SK-N-SH treated with all-trans-retinoic acid at 6 μM for 48 hours (cell line): ENCODE measurements at regions not wholly inside any gene's neighbourhood (a gene's known extent, or its start where the extent isn't known, plus 50 kb on each side); places are given as distances from the start of the nearest gene placed in this dataset.
A peak's percentile ranks its signal among the peaks of the same experiment; 100 is the strongest.

Source experiments
- ATAC-seq: fragments of 200-7000 bp; cut with Tn5 transposase; 3 replicates; pipeline ENCODE4 v1.9.1; 2020; ENCODE audit warnings: mild to moderate bottlenecking, moderate library complexity
- ARNTL ChIP-seq: fragments of 450-650 bp; formaldehyde crosslinking; IDR thresholded peaks from 2 replicates; pipeline ENCODE4 v1.5.0; 2020; ENCODE audit warnings: low read depth, mild to moderate bottlenecking, moderate library complexity, borderline replicate concordance
- CREB5 ChIP-seq: fragments of 250-450 bp; sonication (Bioruptor Pico); IDR thresholded peaks from 2 replicates; pipeline ENCODE4 v1.5.1; 2020; ENCODE audit warnings: low read depth, mild to moderate bottlenecking, moderate library complexity
- CSDC2 ChIP-seq: fragments of 250-450 bp; sonication (Bioruptor Pico); IDR thresholded peaks from 2 replicates; pipeline ENCODE4 v1.5.0; 2020; ENCODE audit warnings: mild to moderate bottlenecking, moderate library complexity
- CSRNP3 ChIP-seq: fragments of 250-450 bp; sonication (Bioruptor Pico); IDR thresholded peaks from 2 replicates; pipeline ENCODE4 v1.5.1; 2021; ENCODE audit warnings: mild to moderate bottlenecking, moderate library complexity
- ESRRG ChIP-seq: fragments of 250-450 bp; sonication (Bioruptor Pico); IDR thresholded peaks from 2 replicates; pipeline ENCODE4 v1.6.1; 2021; ENCODE audit warnings: mild to moderate bottlenecking
- GLIS3 ChIP-seq: fragments of 250-450 bp; sonication (Bioruptor Pico); IDR thresholded peaks from 2 replicates; pipeline ENCODE4 v1.5.0; 2020; ENCODE audit warnings: mild to moderate bottlenecking, moderate library complexity
- ISL1 ChIP-seq: fragments of 250-450 bp; sonication (Bioruptor Pico); IDR thresholded peaks from 2 replicates; pipeline ENCODE4 v2.1.2; 2022; ENCODE audit warnings: mild to moderate bottlenecking, moderate library complexity
- OSR1 ChIP-seq: fragments of 250-450 bp; sonication (Bioruptor Pico); IDR thresholded peaks from 2 replicates; pipeline ENCODE4 v1.8.0; 2022; ENCODE audit warnings: moderate library complexity, mild to moderate bottlenecking, inconsistent platforms
- PATZ1 ChIP-seq: fragments of 250-450 bp; sonication (Bioruptor Pico); IDR thresholded peaks from 2 replicates; pipeline ENCODE4 v1.8.0; 2020; ENCODE audit warnings: mild to moderate bottlenecking, moderate library complexity, borderline replicate concordance
- POU6F1 ChIP-seq: fragments of 250-450 bp; sonication (Bioruptor Pico); IDR thresholded peaks from 2 replicates; pipeline ENCODE4 v1.8.0; 2021; ENCODE audit warnings: low read depth, mild to moderate bottlenecking, moderate library complexity, borderline replicate concordance
- PPARA ChIP-seq: fragments of 250-450 bp; sonication (Bioruptor Pico); IDR thresholded peaks from 2 replicates; pipeline ENCODE4 v1.5.0; 2020; ENCODE audit warnings: mild to moderate bottlenecking, borderline replicate concordance
- RARB ChIP-seq: fragments of 250-450 bp; sonication (Bioruptor Pico); IDR thresholded peaks from 2 replicates; pipeline ENCODE4 v1.8.0; 2021; ENCODE audit warnings: mild to moderate bottlenecking, moderate library complexity
- SNAI2 ChIP-seq: fragments of 250-450 bp; sonication (Bioruptor Pico); IDR thresholded peaks from 2 replicates; pipeline ENCODE4 v1.5.0; 2020; ENCODE audit warnings: mild to moderate bottlenecking, moderate library complexity
- TCF4 ChIP-seq: fragments of 250-450 bp; sonication (Bioruptor Pico); IDR thresholded peaks from 2 replicates; pipeline ENCODE4 v1.8.0; 2021; ENCODE audit warnings: mild to moderate bottlenecking, moderate library complexity, borderline replicate concordance
- ZC3H10 ChIP-seq: fragments of 250-450 bp; sonication (Bioruptor Pico); IDR thresholded peaks from 2 replicates; pipeline ENCODE4 v1.5.1; 2021; ENCODE audit warnings: mild to moderate bottlenecking, moderate library complexity
- ZFP3 ChIP-seq: fragments of 250-450 bp; sonication (Bioruptor Pico); IDR thresholded peaks from 2 replicates; pipeline ENCODE4 v1.5.0; 2020; ENCODE audit warnings: mild to moderate bottlenecking, moderate library complexity
- ZFP30 ChIP-seq: fragments of 450-650 bp; formaldehyde crosslinking; IDR thresholded peaks from 2 replicates; pipeline ENCODE4 v1.5.0; 2022; ENCODE audit warnings: mild to moderate bottlenecking, moderate library complexity
- ZNF565 ChIP-seq: fragments of 450-650 bp; formaldehyde crosslinking; conservative IDR thresholded peaks from 2 replicates; pipeline ENCODE4 v1.5.0; 2020; ENCODE audit warnings: low read depth, mild to moderate bottlenecking, moderate library complexity
- ZNF70 ChIP-seq: fragments of 450-650 bp; formaldehyde crosslinking; IDR thresholded peaks from 2 replicates; pipeline ENCODE4 v1.5.0; 2020; ENCODE audit warnings: mild to moderate bottlenecking, moderate library complexity
- ZNF8 ChIP-seq: fragments of 450-650 bp; formaldehyde crosslinking; IDR thresholded peaks from 2 replicates; pipeline ENCODE4 v1.5.0; 2020; ENCODE audit warnings: mild to moderate bottlenecking, moderate library complexity

GRCh38 chr6:95203153-95203754 lies 374.1 kb upstream of the MANEA start:
- peak; percentile 92 for ATAC-seq
- TF ChIP-seq ZNF70 (CRISPR knock-in tag) = no peak
- TF ChIP-seq ZFP30 (CRISPR knock-in tag) = no peak
- no peak for TF ChIP-seq ZNF8 (CRISPR knock-in tag)
- no peak for TF ChIP-seq GLIS3 (CRISPR knock-in tag)
- TF ChIP-seq ZNF565 = no peak

- TF ChIP-seq TCF4 (CRISPR knock-in tag) = no peak
- no peak for TF ChIP-seq RARB (CRISPR knock-in tag)
- no peak for TF ChIP-seq ZFP30 (CRISPR knock-in tag)
- TF ChIP-seq POU6F1 (CRISPR knock-in tag) = no peak
- TF ChIP-seq ZNF565 = no peak
- no peak for TF ChIP-seq ZNF8 (CRISPR knock-in tag)
- TF ChIP-seq ARNTL (CRISPR knock-in tag) = no peak
- TF ChIP-seq CREB5 = no peak
- TF ChIP-seq GLIS3 (CRISPR knock-in tag) = no peak
- TF ChIP-seq ESRRG (CRISPR knock-in tag) = no peak
- no peak for TF ChIP-seq OSR1 (CRISPR knock-in tag)
- TF ChIP-seq PPARA (CRISPR knock-in tag) = no peak
- TF ChIP-seq CSDC2 (CRISPR knock-in tag) = no peak
- no peak for ATAC-seq
Observed at GRCh38 chr6:95204178-95204577, 373.2 kb upstream of the MANEA start.

GRCh38 chr6:95208621-95209020 lies 368.7 kb upstream of the MANEA start:
- ATAC-seq = no peak
- TF ChIP-seq PATZ1 (CRISPR knock-in tag) (no peak), GLIS3 (CRISPR knock-in tag) (no peak), OSR1 (CRISPR knock-in tag) (no peak), ARNTL (CRISPR knock-in tag) (no peak), ZNF70 (CRISPR knock-in tag) (no peak), TCF4 (CRISPR knock-in tag) (no peak), ZFP30 (CRISPR knock-in tag) (no peak), POU6F1 (CRISPR knock-in tag) (no peak), ZC3H10 (CRISPR knock-in tag) (no peak), CSDC2 (CRISPR knock-in tag) (no peak), PPARA (CRISPR knock-in tag) (no peak), SNAI2 (CRISPR knock-in tag) (no peak), ZFP3 (CRISPR knock-in tag) (no peak)

GRCh38 chr6:95209074-95209473 lies 368.3 kb upstream of the MANEA start:
- TF ChIP-seq ESRRG (CRISPR knock-in tag) = no peak
- TF ChIP-seq ZFP30 (CRISPR knock-in tag) = no peak
- TF ChIP-seq ARNTL (CRISPR knock-in tag) = no peak
- TF ChIP-seq ISL1 (CRISPR knock-in tag) = no peak
- no peak for TF ChIP-seq GLIS3 (CRISPR knock-in tag)
- no peak for TF ChIP-seq ZC3H10 (CRISPR knock-in tag)
- no peak for TF ChIP-seq ZNF565
- TF ChIP-seq ZFP3 (CRISPR knock-in tag) = no peak
- no peak for TF ChIP-seq ZNF70 (CRISPR knock-in tag)
- TF ChIP-seq, all 23 proteins: peak for 0
- ATAC-seq = no peak

GRCh38 chr6:95216555-95216954 lies 360.8 kb upstream of the MANEA start:
- no peak for ATAC-seq
- TF ChIP-seq PPARA (CRISPR knock-in tag) (no peak), ZNF70 (CRISPR knock-in tag) (no peak), ZNF565 (no peak), SNAI2 (CRISPR knock-in tag) (no peak), CSRNP3 (CRISPR knock-in tag) (no peak), RARB (CRISPR knock-in tag) (no peak), ZC3H10 (CRISPR knock-in tag) (no peak), PATZ1 (CRISPR knock-in tag) (no peak)
